NOMO-1 (cell line): ENCODE measurements at regions not wholly inside any gene's neighbourhood (a gene's known extent, or its start where the extent isn't known, plus 50 kb on each side); places are given as distances from the start of the nearest gene placed in this dataset.
"Not testable (repeated sequence)": the region's sequence is repeated elsewhere in the genome, so short reads cannot be mapped to it uniquely, and the experiment has no call there.

ENCODE experiments used
- DNase-seq, 2 experiments: peaks; one replicate each; lab custom pipeline; 2025; ENCODE audit not compliant: unreplicated experiment in 2 of 2; lab: John Stamatoyannopoulos, UW

DNA sequence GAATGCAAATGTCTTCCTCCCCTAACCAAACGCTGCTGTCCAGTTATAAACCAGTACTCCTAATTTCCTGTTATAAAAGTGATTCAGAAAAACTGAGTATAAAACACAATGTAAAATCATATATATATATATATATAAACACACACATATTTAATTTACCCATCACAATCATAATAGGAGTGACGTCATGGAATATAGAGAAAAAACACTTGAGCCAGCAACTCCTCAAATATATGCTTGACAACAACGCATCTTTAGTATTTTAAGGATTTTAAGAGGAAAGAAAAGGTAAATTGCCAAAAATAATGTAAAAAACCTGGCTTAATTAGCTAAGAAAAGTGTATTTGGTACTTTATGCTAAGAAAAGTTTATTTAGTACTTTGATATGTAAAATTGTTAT, 2701.7 kb downstream of the PCDH7 start:
- no peak for DNase-seq

DNA sequence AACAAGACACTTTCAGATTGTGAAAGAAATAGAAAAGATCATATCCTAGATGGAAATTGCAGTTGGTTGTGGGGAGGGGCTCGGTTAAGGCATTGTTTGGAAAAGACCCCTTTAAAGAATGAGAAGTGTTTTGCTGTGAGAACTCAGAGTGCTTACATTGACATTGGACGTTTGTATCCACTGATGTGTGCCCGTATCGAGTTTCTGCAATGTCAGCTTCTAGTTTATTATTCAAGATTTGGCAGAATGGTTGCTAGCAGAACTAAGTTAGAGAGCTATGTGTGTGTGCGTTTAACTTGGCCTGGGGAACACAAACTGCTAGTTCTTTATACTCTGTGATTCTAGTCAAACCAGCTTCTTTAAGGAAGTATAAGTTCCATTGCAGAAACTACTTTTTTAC, 2702.5 kb downstream of the PCDH7 start:
- no peak for DNase-seq

- no peak for DNase-seq
Observed at GRCh38 chr4:33425936-33426335, 2705.8 kb downstream of the PCDH7 start.

- DNase-seq: no peak
Observed at GRCh38 chr4:33427676-33428075, 2707.5 kb downstream of the PCDH7 start.

DNA sequence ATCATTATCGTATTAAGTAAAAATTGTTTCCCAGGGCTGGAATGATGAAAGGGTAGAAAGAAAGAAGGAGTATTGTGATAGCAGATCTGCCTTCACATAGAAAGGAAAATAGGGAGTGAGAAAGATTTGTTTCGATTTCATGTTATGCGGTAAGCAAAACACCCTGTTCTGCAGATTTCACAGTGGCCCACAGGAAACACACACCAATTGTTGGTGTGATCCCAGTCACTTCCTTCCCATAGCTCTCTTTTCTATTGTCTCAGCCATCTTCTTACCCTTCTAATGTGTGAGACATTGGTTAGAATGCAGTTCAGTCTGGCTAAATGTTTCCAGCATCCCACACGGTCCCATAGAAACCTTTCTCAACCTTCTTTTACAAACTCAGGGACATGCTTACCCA, 2709.8 kb downstream of the PCDH7 start:
- DNase-seq: no peak

GRCh38 chr4:33437406-33437805, 2717.2 kb downstream of the PCDH7 start:
- DNase-seq: no peak

- no peak for DNase-seq
Observed at GRCh38 chr4:33446953-33447352, 2726.8 kb downstream of the PCDH7 start.

DNA sequence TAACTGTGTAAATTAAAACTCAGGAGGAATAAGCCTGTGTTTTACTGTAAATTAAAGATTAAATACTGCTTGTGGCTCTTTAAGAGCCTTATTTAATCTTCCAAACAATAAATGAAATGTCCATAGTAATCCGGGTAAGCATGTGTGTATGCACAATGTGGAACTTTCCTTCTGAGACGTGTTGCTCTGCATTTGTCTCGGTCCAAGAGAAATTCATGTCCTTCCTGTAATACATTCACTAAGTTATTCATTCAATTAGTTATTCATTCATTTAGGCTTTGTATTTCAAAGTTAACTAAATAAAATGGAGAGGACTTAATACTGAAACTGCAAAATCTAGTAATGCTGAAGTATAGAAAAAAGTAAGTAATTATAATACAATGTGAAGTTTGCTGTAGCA, 2728.8 kb downstream of the PCDH7 start:
- DNase-seq: no peak

DNA sequence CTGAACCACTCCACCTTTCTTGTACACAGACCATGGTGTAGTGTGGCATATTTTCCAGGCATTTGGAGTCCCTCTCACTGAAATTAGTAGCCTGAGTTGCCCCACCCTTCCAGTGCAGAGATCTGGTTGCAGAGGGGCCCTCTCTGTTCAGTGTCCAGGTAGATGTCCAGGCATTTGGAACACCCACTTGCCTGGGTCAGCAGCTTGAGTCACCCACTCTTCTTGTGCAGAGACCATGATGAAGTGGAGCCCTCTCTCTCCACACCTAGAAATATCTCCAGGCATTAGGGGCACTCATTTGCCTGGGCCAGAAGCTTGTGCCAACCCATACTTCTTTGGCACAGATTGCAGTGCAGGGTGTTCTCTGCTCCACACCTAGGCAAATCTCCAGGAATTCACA, 2733.3 kb downstream of the PCDH7 start:
- DNase-seq: no peak

DNA sequence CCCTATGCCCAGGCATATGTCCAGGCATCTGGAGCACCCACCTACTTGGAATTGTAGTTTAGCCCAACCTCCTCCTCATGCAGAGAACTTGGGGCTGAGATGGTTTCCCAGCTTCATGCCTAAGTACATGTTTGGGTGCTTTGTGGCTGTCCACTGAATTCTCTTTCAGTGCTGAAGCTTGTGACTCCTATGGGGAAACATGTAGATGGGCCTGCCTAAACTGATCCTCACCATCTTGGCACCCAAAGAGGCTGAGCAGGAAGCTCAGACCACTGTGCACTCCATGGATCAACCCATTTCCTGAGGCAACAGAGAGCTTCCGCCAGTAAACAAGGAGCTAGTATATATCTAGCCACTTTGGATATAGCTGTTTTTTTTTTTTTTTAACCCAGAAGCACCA, 2733.7 kb downstream of the PCDH7 start:
- DNase-seq: no peak

- no peak for DNase-seq
Observed at GRCh38 chr4:33465565-33465964, 2745.4 kb downstream of the PCDH7 start.

GRCh38 chr4:33467291-33467690, 2747.1 kb downstream of the PCDH7 start:
- DNase-seq: no peak

GRCh38 chr4:33470805-33471204, 2750.6 kb downstream of the PCDH7 start:
- no peak for DNase-seq

DNA sequence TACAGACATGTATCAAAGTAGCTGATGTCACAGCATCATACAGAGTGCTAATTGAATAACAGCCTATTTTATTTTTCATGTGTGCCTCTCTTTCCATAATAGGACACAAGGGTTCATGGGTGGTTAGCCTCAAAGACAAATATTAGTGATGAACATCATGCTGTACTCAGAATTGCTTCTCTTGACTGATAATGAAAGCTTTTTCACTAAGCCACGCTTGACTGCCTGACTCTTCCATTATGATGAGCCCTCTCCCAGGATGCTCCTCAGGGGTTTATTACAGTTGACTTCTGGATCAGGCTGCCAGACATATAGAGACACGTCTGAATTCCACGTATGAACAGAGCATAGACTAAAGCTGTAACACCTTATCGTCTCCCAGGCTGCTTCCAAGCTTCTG, 2757.5 kb downstream of the PCDH7 start:
- no peak for DNase-seq

DNA sequence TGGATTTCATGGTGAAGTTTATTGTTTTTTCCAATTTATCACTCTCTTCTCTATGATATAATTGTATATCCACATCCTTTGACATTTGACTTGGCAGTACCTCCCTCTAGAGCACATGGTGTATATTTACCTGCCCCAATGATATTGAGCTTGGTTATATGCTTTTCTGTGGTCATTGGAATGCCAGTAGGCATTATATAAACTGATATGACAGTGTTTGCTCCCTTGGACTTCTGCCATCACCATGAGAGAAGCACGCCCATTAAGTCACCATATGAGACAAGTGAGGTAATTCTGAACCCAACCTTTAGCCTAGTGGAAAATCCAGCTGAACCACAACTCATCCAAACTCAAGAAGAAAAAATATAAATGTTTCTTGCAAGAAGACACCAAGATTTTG, 2761.5 kb downstream of the ARAP2 start:
- DNase-seq: no peak

DNA sequence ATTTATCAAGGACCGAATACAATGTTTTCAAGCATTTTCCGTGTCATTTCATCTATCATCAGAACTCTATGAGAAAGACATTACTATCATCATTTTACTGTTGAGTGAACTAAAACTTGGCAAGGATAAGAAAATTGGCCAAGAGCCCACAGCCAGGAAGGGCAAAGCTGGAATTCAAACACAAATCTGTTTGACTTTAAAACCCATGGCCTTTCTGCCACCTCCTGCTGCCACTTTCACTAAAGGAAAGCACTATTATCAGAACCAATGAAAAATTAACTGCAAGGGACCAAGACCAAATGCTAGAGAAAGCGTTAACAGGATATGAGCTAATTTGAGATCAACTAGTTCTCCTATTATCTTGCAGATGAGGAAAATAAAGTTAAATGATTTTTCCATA, 2759.2 kb downstream of the ARAP2 start:
- DNase-seq: no peak

DNA sequence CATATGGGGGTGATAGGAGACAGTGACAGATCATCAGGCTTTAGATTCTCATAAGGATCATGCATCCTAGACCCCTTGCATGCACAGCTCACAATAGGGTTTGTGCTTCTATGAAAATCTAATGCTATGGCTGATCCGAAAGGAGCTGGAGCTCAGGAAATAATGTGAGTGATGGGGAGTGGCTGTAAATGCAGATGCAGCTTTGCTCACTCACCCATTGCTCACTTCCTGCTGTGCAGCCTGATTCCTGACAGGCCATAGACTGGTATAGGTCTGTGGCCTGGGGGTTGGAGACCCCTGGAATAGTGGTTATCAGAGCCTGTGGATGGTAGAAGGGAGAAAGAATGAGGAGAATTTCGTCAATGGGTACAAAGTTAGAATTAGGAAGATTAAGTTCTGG, 2751.1 kb downstream of the ARAP2 start:
- no peak for DNase-seq

DNA sequence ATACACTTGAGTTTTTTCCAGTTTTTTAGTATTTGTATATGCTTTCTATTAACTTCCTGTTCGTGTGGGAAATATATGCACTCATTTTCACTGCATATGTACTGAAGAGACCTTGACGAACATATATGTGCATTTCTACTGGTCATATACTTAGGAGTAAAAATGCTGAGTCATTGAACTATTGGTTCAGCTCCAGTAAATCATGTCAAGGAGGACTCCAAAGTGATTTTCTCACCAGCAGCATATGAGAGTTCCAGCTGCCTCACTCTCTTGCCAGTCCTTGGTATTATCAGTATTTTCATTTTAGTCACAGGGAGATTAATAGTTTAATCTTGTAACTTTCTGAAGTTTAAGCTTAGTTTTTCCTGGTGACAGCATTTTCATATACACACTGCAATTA, 2750.2 kb downstream of the ARAP2 start:
- peak in 1 of 2 experiments; percentile 22 for DNase-seq

DNA sequence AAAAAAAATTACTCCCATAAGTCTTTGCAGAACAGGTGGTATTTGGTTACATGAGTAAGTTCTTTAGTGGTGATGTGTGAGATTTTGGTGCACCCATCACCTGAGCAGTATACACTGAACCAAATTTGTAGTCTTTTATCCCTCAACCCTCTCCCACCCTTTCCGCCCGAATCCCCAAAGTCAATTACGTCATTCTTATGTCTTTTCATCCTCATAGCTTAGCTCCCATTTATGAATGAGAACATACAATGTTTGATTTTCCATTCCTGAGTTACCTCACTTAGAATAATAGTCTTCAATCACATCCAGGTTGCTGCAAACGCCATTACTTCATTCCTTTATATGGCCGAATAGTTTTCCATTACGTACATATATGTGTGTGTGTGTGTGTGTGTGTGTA, 2742.7 kb downstream of the ARAP2 start:
- DNase-seq: not testable (repeated sequence)

GRCh38 chr4:33512397-33512796, 2731.9 kb downstream of the ARAP2 start:
- DNase-seq: peak; percentile 71 to 89

DNA sequence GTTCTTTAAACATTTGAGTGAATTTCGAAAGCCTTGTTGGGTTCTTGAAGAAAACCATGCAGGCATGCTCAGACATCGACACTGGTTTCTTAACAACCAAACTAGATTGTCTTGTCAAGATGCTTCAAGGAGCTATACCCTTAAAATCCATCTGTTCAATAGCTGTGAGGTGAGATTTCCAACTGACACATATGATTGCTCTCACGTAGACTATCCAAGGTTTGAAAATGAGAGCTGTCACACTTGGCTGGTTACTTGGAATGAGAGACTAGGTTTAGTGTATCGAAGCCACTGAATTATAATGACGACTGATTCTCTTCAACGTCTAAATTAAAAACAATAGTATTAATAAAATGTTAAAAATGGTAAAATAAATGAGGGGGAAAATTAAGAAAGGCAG, 2725.5 kb downstream of the ARAP2 start:
- DNase-seq: no peak

- DNase-seq: no peak
Observed at GRCh38 chr4:33532821-33533220, 2711.5 kb downstream of the ARAP2 start.

- no peak for DNase-seq
Observed at GRCh38 chr4:33536898-33537297, 2707.4 kb downstream of the ARAP2 start.

GRCh38 chr4:33537527-33537926, 2706.8 kb downstream of the ARAP2 start:
- DNase-seq: no peak
